GM19025 (cell line): ENCODE measurements at regions not wholly inside any gene's neighbourhood (a gene's known extent, or its start where the extent isn't known, plus 50 kb on each side); places are given as distances from the start of the nearest gene placed in this dataset.

Source experiments
- ATAC-seq: cut with Tn5 transposase; IDR thresholded peaks from one replicate; pipeline ENCODE4 v1.9.1; 2021; ENCODE audit warnings: mild to moderate bottlenecking, low read depth, moderate library complexity; ENCODE audit not compliant: unreplicated experiment

DNA sequence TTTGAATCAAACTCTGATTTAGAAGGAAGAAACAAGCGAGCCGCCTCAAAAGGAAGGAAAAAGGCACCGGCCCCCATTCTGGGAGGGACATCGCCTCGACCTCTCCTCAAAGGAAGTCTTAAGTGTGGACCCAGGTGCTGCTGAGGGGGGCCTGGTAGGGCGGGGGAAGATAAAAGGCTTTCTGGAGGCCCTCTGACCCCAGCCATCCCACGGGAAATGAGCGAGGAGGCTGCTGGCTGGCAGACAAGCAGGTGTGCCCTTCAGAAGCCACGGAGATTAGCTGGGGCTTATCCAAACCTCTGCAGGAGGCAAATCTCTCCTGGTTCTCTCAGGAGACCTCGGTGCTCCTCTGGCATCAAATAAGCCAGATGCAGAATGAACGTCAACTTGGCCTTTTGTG, 171.4 kb upstream of the BLID start:
- ATAC-seq: no peak

DNA sequence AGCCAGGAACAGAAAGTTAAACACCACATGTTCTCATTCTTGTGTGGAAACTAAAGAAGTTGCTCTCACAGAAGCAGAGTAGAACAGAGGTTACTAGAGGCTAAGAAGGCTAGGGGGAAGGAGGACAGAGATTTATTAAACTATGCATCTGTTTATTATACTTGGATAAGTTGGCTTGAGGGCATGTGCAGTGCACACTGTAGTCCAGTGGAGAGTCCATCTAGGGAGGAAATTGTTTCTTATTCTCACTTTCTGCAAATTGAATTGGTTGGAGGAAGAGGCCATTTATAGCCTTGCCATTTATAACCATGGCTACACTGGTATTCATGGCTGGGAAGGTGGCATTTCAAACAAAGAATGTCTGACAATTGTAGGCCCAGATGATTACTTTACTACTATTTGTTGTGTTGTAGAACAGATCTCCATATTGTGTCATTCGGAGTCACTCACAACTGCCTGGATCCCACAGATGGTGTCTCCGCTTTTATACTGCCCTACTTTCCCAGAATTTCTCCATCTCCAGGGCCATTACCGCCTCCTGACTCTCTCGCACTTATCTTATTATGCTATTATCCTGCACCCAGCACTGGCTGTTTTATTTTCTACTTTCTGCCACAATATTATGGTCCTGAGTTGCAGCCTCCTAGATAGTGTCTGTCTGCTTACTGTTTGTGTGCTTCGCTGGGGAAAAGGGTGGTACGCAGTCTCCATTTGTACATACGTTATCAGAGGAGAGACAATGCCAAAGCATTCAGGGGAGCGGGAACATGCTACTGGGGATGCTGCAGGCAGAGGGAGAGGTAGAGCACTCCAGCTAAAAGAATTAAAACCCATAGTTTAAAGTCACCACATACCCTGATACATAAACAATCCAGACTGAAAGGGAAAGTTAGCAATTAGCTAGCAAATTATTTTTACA, 169.3 kb upstream of the BLID start:
- no peak for ATAC-seq

DNA sequence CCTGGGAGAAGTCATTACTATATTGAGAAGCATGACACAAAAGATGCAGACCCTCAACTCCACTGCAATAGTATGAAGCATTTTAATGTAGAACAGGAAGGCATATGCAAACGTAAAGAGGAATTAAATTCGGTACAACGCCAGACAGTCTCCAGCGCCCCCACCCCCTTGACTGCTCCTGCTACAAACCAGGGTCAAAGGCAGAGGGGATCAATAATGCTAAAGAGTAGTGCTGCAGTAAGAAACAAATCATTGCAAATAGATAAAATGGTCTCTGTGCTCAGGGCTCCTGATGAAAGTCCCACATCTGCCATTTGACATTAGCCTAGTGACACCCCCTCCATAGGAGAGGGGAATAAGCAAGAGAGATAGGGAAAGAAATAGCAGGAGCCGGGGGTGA, 164.9 kb upstream of the BLID start:
- ATAC-seq: no peak

DNA sequence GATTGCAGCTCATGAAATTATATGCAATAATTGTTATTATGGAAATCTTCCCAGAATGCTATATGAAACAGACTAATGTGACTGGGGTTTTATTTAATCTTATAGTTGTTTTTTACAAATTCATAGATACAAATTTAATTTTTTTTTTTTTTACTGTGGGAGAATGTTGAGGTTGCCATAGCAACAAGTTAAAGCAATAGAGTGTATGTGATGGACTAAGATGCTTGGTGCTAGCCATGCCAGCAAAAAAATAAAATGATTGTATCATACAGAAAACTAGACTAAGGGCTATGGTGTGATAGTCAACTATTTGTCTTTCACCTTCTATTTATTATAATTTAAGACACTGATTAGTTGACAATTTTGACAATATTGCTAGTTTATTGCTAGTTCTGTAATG, 163.2 kb upstream of the BLID start:
- ATAC-seq: no peak

DNA sequence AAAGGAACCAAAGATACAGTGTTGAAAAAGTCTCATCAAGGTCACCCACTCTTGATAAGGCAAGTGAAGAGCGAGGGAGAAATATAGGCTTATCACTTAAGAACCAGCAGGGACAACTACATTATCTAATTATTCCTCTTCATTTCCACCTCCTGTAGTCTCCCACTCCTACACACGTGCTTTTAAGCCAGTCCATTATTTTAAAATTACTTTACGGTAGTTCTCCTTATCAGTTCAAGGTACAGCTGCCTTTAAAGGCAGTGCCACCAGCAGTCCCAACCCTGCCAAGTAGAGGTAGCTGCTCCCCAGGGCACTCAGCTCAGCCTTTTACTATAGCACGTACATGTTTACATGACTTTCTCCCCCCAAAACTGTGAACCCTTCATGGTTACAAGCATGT, 161.5 kb upstream of the BLID start:
- ATAC-seq: no peak

DNA sequence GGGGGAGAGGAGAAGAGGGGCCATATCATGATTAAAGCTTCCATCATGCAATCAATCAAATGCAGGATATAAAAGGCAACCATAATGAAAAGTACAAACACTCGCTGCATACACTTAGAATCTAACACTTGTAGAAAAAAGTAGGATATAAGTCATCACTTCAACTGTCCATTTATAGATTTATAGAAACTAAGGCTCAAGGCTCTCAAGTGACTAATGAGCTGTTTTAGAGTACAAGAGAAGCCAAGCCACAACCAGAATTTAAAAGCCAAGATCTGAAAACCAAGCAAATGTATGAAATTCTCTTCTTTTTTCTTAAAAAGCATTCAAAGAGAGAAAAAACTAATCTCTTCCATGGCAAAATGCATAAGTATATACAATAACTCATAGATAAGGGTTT, 160.2 kb upstream of the BLID start:
- ATAC-seq: no peak

DNA sequence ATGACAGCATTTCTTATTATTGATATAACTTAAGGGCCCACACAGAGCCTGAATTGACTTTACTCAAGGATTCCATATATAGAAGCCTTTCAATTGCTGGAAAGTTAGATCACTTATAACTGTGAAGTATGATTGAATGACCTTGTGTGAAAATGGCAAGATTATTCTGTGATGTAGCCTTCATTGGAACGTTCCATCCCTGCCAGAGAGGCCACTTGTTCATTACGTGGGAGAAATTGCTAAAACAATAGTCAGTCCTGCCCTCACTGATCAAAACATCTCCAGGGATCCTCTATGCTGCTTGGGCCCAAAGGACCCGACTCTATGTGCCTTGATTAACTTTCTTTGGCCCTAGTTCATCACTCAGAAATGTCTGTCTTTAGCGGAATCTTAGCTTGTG, 159.5 kb upstream of the BLID start:
- no peak for ATAC-seq

DNA sequence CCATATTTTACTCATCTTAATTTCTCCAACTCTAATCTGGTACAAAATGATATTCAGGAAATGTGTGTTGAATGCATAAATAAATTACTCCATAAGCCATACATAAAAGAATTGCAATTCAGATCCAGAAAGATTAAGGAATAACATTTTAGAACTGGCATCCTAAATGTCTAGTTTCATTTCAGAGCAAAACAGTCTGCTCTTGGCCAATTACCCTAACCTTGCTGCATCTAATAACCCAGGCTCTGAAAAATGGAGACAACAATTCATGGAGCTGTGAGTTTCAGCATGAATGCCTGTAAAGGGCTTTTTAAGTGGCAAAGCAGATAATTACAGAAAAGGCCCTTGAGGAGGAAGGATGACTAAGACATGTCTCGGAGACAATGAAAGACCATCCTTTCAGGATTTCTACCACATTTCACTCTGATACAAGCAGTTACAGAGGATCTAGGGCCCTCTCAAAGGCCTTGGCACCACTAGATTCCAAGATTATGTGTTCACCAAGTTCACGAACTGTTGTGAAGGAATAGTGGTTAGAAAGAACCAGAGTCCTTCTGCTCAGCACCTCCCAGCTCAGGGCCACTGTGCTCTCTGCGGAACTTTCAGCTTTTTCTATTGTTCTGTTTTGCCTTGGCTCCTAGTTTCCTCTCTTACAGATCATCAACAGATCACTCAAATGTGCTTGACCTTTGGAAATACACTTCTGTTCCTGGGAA, 157.6 kb upstream of the BLID start:
- no peak for ATAC-seq

DNA sequence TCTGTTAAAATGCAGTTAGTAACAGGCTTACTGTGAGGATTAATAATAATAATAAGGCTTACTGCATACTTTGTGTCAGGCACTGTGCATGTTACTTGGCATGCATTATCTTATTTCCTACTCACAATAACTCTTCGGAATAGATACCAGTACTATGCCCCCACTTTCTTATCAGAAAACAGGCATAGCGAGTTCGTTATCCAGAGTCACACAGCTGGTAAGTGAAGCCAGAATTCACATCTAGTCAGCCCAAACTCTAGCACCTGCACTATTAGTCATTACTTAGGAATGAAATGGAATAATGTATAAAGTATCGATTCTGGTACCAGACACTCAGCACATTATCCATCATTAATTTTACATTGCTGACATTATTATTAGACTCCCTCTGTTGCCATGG, 155.7 kb upstream of the BLID start:
- ATAC-seq: no peak

DNA sequence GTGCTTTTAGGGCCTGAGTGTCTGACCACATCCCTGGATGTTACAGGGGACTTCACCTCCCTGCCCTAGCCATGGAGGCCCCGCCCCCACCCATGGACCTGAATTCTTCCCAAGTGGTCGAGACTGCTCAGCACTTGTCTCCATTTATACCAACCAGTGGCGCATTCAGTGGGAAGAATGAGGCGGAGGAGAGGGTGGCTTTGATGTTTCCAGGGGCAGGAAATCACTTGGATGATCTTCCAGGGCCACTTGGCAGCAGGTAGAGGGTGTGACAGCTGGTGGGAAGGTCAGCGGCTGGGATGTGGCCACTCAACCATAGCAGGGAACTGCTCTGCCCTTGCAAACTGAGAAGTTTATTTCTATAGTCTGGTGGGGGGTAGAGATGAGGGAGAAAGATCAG, 155.1 kb upstream of the BLID start:
- no peak for ATAC-seq

DNA sequence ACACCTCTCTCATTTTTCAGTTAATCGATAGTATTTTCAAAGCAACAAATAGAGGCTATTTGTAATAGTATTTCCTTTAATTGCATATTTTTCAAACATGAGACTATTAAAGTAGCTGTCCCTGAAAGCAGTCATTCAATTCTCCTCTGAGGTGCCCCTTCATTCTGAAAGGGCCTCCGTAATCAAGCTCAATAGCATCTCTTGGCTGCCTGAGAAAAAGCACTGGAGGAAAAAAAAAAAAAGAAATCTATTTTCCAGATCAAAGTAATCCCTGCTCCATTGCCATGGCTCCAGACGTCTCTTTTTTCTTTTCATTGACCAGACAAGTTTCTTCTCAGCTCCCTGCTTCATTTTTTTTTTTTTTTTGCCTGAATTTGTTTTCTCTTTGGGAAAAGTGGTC, 154.5 kb upstream of the BLID start:
- ATAC-seq: no peak

DNA sequence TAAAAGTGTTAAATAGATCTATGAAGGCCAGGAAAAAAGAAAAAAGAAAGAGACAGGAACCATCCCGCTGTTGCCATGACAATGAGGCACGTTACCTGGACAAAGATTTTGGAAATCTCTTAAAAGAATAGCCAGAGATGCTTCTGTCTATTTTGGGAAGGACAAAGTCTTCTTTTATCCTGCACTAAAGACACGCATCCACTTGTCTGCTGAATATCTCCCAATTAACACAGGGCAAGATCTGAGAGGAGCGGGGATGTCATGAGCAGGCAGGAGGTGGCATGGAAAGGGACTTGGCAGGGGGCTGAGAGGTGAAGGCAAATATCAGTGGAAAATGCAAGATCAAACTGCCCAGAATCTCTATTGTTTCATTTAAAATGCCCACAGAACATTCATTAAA, 153.8 kb upstream of the BLID start:
- ATAC-seq: no peak

DNA sequence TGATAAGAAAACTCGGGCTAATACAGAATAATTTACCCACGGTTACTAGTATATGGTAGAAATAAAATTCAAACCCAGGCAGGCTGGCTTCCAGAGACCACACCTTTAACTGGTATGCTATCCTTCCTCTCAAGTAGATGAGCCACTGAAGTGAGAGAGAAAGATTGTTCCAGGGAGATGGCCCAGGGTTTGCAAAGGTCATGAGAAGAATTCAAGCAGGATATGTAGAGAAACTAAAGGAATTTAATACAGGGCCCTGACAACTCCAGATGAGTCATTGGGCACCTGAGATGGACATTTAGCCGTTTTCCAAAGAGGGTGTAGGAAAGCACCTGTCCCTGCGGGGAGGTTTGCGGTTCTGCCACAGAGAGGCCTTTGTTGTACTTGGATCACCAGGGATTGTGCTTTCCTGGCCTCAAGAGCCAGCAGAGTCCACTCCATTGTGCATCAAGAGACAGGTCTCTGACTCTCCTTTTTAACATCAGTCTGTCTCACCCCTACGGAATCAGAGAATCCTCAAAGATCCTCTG, 152.7 kb upstream of the BLID start:
- ATAC-seq: no peak

DNA sequence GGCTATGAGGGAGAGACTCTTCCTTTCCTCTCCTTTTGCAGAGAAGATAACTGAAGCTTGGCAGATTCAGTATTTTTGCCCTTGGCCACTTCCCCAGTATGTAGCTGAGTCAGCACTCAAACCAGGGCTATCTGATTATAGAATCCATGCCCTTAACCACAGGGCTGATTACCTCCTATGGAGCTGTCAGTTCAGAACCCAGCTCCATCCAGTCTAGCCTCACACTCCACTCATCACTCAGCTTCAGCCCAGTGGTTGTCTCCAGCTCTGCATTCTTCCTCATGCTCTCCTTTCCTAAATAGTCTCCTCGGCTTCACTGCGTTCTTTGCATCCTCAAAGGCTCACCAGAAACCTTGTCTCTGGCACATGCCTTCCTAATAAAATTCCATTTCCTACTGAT, 151.6 kb upstream of the BLID start:
- no peak for ATAC-seq

DNA sequence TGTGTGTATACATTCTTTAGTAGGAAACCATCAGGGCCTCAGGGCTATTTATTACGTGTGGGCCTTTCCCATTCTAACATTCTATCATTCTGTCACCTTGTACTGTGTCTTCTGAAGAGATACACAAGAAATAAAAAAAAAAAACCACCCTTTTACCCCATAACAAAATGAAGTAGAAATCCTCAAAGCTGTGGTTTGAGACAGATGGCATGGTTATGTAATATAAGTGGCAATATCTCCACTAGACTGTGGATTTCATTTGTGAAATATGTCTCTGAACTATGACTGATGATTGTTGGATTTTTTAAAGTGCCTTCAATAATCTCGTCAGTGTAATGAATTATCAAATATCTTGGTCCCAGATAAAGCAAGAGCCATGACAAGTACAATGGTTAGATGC, 150.0 kb upstream of the BLID start:
- no peak for ATAC-seq

DNA sequence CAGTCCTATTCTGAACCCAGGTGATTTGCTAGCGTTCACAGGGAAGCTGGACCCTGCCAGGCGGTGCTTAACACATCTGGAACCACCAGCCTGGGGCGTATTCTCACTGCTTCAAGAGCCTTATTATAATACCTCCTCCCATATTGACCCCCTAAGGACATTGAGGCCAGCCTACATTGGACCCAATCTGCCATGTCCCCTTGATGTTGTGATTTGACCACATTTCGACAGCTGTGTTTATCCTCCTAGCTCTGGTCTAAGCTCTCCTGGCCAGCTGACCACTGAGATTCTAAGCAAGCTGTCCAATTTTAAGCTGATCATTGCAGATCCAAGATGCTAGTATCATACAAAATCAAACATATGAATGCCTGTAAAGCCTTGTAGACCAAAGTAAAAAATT, 148.1 kb upstream of the BLID start:
- ATAC-seq: no peak

DNA sequence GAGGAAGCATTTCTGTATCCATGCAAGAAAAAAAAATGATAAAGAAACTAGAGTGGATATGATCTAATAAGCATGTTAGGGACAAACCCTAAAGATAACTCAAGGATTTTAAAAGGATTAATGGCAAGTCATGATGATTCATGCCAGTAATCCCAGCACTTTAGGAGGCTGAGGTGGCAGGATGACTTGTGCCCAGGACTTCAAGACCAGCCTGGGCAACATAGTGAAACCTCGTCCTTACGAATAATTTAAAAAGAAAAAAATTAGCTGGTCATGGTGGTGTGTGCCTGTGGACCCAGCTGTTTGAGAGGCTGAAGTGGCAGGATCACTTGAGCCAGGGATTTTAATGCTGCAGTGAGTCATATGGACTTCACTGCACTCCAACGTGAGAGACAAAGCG, 145.5 kb upstream of the BLID start:
- no peak for ATAC-seq

DNA sequence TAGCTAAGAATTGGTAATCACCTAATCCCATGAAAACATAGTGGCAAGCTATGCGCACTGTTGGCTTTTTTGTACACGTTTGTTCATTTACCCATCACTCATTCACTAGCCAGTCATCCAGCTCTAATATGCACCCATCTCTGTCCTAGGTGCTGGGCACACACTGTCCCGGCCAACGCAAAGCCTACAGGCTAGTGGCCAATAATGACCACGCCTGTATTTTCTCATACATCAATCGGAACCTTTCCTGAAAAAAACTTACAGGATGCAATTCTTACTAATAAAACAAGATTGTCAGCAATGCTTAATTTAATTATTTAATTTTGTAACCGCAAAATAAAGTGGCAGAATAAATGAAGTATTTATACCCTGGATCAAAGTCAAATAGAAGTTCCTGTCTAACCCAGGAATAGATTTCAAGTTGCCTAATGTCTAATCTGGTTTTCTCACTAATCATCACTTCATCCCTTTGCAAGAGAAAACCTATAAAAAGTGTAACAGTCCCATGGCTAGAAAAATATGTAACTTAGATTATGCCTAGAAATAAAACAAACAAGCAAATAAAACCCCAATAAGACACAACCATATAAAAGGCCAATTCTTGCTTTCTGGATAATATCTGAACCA, 143.3 kb upstream of the BLID start:
- no peak for ATAC-seq

DNA sequence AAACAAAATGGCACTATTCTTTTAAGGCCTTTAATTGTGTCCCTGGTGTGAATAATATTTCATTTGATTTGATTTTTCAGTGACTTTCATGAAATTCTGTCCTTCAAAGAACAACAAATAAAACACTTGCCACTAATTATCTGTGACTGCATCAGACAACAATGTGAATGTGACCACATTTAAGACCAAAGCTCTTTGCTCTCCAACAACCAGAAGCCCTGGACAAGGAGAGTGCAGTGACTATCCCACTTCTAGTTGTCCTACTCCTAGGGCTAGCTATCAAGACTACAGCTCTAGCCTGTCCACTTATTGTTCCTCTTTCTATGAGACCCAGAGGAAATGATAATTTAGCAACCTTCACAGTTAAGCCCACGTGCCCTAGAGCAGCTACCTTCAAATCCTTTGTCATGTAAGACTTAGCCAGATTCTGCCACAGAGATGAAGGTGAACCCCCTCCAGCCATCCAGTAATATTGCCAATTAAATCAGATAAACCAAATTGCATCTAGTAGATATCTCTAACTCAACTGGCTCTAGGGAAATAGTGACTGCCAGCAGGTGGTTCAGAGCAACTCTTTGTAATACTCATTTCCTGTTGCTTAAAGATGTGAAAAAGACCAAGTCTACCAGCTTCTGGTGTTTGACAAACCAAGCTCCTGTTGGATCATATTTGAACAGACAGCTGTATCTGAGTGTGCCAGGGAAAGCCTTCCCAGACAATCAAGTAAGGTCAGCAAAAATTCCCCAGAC, 142.6 kb upstream of the BLID start:
- ATAC-seq: no peak

DNA sequence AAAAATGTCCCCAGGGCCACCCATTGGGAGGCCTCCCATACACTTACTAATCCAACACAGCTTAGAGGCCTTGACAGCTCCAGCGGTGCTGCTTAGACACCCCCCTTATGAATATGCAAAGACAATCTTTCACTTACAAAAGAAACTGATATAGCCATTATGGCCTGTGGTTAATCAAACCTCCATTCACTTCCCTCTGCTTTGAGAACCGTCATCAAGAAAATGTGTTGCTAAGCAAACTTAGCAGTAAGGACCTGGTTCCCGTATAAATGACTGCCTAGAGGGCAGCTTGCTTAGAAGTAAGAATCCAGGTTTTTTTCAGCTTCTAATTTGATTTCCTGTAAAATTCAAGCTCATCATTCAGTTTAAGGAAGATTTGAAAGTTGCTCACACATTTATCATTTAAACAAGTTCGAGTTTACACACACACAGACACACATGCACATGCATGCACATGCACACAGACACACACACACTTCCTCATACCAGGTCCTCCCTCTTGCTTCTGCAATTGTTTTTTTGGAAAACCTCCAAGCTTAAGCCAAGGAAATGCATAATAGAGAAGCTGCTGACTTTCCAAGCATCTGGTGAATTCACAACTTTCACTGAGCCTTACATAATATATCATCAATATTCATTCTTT, 137.7 kb upstream of the BLID start:
- no peak for ATAC-seq
